Muscle layer of colon (tissue), 2 donors: ENCODE measurements at regions not wholly inside any gene's neighbourhood (a gene's known extent, or its start where the extent isn't known, plus 50 kb on each side); places are given as distances from the start of the nearest gene placed in this dataset.

Experiments used
- H3K27ac ChIP-seq: one replicate; pipeline ENCODE4 v1.7.0; 2013; ENCODE audit warnings: low read depth, mild to moderate bottlenecking, low read length, moderate library complexity
- H3K27me3 ChIP-seq, 2 donors: one replicate each; pipeline ENCODE4 v1.7.0; 2013; ENCODE audit warnings: low read length in 2 of 2, mild to moderate bottlenecking in 2 of 2; ENCODE audit not compliant: insufficient read depth in 2 of 2, control insufficient read depth in 1 of 2
- H3K36me3 ChIP-seq: one replicate; pipeline ENCODE4 v1.7.0; 2013; ENCODE audit warnings: mild to moderate bottlenecking, low read length; ENCODE audit not compliant: insufficient read depth
- H3K4me1 ChIP-seq: one replicate; pipeline ENCODE4 v1.7.0; 2013; ENCODE audit warnings: mild to moderate bottlenecking, low read length; ENCODE audit not compliant: insufficient read depth
- H3K4me3 ChIP-seq, 2 donors: one replicate each; pipeline ENCODE4 v1.7.0; 2013; ENCODE audit warnings: low read length in 2 of 2, low read depth in 1 of 2, mild to moderate bottlenecking in 1 of 2, moderate library complexity in 1 of 2
- H3K9ac ChIP-seq: one replicate; pipeline ENCODE4 v1.7.0; 2013; ENCODE audit warnings: low read length
- H3K9me3 ChIP-seq: one replicate; pipeline ENCODE4 v1.7.0; 2013; ENCODE audit warnings: mild to moderate bottlenecking, low read length
- donor health status: abdominal sarcoma.
- donor health status: Adenocarcinoma of cecum.

DNA sequence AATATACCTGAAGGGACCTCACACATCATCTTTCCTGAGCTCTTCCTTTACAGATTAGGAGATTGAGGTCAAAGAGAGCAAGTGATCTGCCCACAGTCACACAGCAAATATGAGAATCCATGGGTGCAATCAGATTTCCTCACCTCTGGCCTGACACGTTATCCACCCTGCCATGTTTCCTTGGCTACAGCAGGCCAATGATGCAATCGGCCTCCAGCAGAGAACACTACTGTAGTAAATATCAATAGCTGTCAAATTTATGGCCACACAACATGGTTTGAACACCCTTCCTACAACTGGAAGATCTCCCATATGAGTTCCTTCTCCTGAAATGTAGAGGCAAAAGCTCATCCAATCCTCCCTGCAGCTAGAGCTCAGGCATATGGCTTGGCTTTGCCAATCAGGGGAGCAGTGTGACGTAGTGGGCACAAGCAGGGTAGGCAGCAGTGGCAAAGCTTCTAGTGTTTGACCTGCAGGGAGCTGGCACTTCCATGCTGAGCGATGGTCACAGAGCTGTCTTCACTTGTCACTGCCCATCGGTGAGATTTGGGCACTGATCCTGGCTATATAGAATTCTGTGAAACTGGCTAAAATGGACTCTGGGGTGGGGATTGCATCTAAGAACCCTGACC lies 271.3 kb downstream of the TJP1 start:
- Histone ChIP-seq H3K27me3 (no peaks in the 10 kb centered on the region), H3K9me3 (no peaks in the 10 kb centered on the region), H3K9ac (no peak overlapping the region), H3K4me1 (no peaks in the 10 kb centered on the region), H3K27ac (no peak overlapping the region), H3K4me3 (no peak overlapping the region), H3K36me3 (no peaks in the 10 kb centered on the region)

DNA sequence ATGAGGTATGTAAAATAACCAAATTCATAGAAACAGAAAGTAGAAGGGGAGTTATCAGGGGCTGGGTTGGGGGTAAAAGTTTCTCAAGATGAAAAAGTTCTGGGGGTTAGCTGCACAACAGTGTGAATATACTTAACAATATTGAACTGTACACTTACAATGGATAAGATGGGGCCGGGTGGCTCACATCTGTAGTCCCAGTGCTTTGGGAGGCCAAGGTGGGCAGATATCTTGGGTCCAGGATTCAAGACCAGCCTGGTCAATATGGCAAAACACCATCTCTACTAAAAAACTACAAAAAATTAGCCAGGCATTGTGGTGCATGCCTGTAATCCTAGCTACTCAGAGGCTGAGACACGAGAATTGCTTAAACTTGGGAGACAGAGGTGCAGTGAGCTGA lies 274.3 kb downstream of the TJP1 start:
- Histone ChIP-seq H3K27me3 (no peaks in the 10 kb centered on the region), H3K27ac (no peak overlapping the region), H3K9me3 (no peaks in the 10 kb centered on the region), H3K36me3 (no peaks in the 10 kb centered on the region), H3K9ac (no peak overlapping the region), H3K4me3 (no peak overlapping the region), H3K4me1 (no peaks in the 10 kb centered on the region)

DNA sequence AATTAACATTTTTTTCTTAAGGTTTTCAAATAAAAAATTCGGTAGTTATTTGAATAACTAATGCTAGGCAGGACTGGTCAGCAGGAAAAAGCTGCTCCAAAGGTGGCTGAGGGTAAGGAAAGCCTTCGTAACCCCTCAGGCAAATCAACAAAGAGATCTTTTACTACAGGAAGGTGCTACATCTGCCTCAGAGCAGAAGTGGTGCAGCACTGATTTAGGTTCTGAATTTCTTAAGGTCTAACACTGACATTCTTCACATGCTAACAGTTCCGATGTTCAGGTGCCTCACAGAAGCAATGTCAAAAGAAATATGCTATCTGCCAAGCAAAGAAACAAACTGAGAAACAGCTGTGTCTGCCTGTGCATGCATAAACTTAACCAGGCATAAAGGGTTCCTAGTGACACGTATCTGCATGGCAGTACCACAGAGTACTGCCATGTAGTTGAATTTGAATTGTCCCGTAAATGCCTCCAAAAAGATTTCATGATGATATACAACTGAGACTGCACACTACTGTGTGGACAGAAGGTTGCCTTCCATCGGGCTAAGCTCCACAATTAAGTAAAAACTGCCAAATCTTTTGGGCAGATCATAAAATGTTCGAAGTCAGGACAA lies 275.0 kb upstream of the NSMCE3 start:
- Histone ChIP-seq H3K27me3 (no peaks in the 10 kb centered on the region), H3K4me3 (no peak overlapping the region), H3K4me1 (no peaks in the 10 kb centered on the region), H3K9ac (no peak overlapping the region), H3K36me3 (no peaks in the 10 kb centered on the region), H3K27ac (no peak overlapping the region), H3K9me3 (no peaks in the 10 kb centered on the region)

DNA sequence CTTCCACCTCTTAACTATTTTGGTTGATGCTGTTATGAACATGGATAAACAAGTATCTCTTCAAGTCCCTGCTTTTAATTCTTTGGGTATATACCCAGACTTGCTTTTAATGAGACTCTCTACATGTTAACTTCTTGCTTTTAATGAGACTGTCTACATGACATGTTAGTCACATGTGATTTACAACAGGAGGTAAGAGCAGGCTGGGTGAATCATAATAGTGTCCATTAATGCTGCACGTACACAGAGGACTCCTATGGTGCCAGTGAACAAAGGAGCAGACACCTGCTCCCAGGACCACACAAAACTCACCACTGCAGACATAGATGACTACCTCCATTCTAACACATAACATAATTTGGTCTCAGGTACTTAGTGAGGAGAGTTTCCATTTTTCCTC lies 273.4 kb upstream of the NSMCE3 start:
- Histone ChIP-seq H3K27ac (no peak overlapping the region), H3K36me3 (no peaks in the 10 kb centered on the region), H3K4me3 (no peak overlapping the region), H3K4me1 (no peaks in the 10 kb centered on the region), H3K27me3 (no peaks in the 10 kb centered on the region), H3K9ac (no peak overlapping the region), H3K9me3 (no peaks in the 10 kb centered on the region)

DNA sequence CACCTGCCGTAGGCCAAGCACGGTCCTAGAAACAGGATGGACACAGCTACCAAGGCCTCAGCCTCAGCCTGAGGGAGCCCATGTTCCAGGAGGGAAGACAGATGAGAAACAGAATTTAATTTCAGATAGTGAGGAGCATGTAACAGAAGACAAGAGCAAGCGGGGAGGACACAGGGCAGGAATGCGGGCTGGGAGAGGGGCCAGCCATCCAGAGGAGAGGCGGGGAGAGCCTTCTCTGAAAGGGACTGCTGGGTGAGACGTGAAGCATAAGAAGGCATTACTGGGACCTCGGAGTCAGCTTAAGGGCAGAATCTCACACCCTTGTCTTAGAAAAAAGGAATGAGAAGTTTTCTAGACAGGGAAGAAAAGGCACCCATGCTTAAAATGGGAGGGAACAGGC lies 271.7 kb upstream of the NSMCE3 start:
- no peaks in the 10 kb centered on the region for H3K36me3 ChIP-seq
- no peak overlapping the region for H3K9ac ChIP-seq
- no peak overlapping the region for H3K4me3 ChIP-seq
- H3K27me3 ChIP-seq: no peaks in the 10 kb centered on the region
- no peaks in the 10 kb centered on the region for H3K4me1 ChIP-seq
- no peak overlapping the region for H3K27ac ChIP-seq
- no peaks in the 10 kb centered on the region for H3K9me3 ChIP-seq

DNA sequence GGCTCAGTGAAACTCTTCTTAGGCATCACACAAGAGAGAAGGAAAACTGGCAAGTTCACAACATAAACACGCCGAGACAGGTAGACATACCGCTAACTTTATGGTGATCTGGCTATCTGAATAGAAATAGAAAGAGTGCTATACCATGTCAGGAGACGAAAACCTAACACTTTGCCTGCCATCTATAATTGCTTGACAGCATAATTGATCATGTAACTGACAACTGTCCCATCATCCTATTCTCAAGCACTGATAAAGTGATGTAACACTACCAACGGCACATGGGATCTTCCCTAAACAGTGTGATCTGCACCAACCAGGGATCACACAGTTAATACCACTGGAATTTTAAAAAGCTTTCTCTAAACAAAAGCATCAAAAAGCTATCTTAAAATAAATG lies 270.9 kb upstream of the NSMCE3 start:
- Histone ChIP-seq H3K36me3 (no peaks in the 10 kb centered on the region), H3K9ac (no peak overlapping the region), H3K4me3 (no peak overlapping the region), H3K27ac (no peak overlapping the region), H3K27me3 (no peaks in the 10 kb centered on the region), H3K9me3 (no peaks in the 10 kb centered on the region), H3K4me1 (no peaks in the 10 kb centered on the region)

DNA sequence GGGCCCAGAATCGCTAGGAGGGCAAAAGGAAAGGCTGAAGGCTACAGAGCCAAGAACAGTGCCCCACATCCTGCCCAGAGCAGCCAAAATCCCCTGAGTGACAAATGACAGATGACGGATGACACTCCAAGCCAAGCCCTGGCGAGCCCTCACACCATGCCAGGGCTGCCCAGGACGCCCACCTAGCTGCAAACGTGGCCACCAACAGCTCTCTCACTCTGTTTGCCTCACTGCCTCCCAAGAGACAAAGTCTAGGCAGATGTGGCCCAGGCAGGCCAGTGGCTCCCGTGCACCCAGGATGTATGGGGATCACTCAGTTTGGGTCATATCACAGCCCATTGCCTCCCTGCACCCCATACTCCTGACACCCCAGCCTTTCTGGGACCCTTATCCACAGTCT lies 270.1 kb upstream of the NSMCE3 start:
- H3K4me1 ChIP-seq: no peaks in the 10 kb centered on the region
- no peaks in the 10 kb centered on the region for H3K27me3 ChIP-seq
- no peak overlapping the region for H3K27ac ChIP-seq
- H3K36me3 ChIP-seq: no peaks in the 10 kb centered on the region
- H3K9me3 ChIP-seq: no peaks in the 10 kb centered on the region
- H3K4me3 ChIP-seq: no peak overlapping the region
- no peak overlapping the region for H3K9ac ChIP-seq

DNA sequence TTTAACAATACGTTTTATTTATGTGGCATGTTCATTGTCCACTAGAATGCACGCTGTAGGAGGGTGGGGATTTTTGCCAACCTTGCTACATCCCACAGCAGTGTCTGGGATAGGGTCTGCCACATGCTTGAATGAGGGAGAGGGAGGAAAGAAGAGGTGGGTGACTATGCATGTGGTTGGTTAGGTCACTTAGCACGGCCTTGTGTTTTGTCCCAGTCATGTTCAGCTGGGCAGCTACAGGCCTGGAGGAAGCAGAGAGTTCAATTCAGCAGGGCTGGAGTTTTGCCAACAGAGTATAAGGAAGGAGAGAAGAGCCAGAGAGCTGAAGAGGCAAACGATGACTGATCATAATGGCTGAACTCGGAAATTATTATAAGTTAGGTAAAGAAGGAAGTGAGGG lies 268.4 kb upstream of the NSMCE3 start:
- no peaks in the 10 kb centered on the region for H3K27me3 ChIP-seq
- H3K4me1 ChIP-seq: peaks cover 6% of the 10 kb centered on the region
- H3K36me3 ChIP-seq: no peaks in the 10 kb centered on the region
- no peak overlapping the region for H3K4me3 ChIP-seq
- no peak overlapping the region for H3K27ac ChIP-seq
- H3K9ac ChIP-seq: no peak overlapping the region
- H3K9me3 ChIP-seq: no peaks in the 10 kb centered on the region

DNA sequence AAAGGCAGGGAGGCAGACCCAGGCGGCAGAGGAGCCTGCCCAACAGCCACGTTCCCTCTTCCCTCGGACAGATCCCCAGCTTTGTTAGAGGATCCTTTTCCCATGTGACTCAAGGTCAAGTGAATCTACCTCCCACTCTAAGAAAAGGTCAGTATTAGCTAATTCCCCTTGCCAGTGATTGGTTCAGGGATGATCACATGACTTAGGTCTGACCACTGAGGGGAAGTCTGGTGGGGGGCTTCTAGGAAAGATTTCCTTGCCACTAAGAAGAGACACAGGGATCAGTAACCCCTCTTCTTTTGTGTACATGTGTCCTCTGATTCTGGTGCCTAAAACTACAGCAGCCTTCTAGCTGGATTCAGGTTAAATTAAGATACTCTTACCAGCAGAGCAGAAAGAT lies 266.3 kb upstream of the NSMCE3 start:
- Histone ChIP-seq H3K9ac (no peak overlapping the region), H3K36me3 (no peaks in the 10 kb centered on the region), H3K27ac (no peak overlapping the region), H3K4me3 (no peak overlapping the region), H3K27me3 (no peaks in the 10 kb centered on the region), H3K4me1 (peaks cover 6% of the 10 kb centered on the region), H3K9me3 (no peaks in the 10 kb centered on the region)

DNA sequence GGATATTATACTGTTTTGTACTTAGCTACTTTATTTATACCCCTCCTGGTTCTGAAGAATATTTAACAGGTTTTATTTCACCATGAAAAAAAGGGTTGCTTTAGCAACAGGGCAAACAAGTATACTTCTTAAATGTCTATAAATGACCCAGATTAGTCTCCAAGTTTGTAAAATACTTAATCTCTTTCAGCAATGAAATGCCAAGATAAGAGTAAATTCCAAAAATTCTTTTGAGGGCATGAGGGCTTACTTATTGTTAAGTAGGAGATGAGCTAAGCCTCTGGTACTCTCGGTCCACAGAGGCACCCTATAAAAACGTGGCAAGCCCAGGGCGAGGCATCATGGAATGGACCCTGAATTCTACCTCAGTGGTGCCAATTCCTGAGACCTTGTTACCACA lies 264.8 kb upstream of the NSMCE3 start:
- H3K4me3 ChIP-seq: no peak overlapping the region
- H3K27ac ChIP-seq: no peak overlapping the region
- no peak overlapping the region for H3K9ac ChIP-seq

DNA sequence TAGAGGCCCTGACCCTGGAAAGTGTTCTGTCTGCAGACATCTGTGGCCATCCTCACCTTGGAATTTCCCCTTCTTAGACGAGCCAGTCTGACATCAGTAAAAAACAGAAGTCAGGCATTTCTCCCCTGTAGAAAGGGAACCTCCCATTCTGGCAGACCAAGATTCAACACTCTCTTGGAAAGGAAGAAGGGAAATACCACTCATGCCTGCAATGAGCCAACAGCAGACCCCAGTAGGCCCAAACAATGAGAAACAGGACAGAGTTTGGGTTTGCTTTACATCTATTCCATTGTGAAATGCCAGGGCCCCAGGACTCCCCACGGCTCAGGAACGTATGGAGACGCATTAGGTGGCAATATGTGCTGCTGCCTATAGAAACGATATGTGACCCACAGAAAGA lies 264.0 kb upstream of the NSMCE3 start:
- H3K27me3 ChIP-seq: no peaks in the 10 kb centered on the region
- no peak overlapping the region for H3K4me3 ChIP-seq
- H3K36me3 ChIP-seq: no peaks in the 10 kb centered on the region
- H3K4me1 ChIP-seq: peaks cover 6% of the 10 kb centered on the region
- no peaks in the 10 kb centered on the region for H3K9me3 ChIP-seq
- no peak overlapping the region for H3K27ac ChIP-seq
- no peak overlapping the region for H3K9ac ChIP-seq

More for the DNA sequence above, 264.8 kb upstream of the NSMCE3 start:
- H3K9me3 ChIP-seq: no peaks in the 10 kb centered on the region
- no peaks in the 10 kb centered on the region for H3K36me3 ChIP-seq
- peaks cover 6% of the 10 kb centered on the region for H3K4me1 ChIP-seq
- H3K27me3 ChIP-seq: no peaks in the 10 kb centered on the region

DNA sequence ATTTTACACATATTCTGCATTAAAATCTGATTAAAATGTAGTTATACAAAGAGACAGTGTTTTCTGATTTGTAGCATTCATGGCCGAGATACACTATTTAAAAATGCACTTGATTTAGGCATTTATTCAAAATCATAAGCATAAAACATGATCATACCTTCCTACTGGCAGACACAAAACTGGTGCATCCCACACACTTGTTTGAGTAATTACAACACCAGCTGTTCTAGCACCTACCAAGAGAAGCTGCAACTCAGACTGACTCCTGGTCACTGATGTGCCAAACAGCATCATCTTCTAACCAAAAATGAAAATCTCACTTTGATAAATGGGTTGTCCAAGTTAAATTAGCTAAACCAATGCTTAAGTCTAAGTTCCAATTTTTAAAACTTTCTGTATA lies 262.7 kb upstream of the NSMCE3 start:
- H3K4me1 ChIP-seq: peaks cover 6% of the 10 kb centered on the region
- no peak overlapping the region for H3K9ac ChIP-seq
- H3K36me3 ChIP-seq: no peaks in the 10 kb centered on the region
- H3K27ac ChIP-seq: no peak overlapping the region
- H3K4me3 ChIP-seq: no peak overlapping the region
- H3K27me3 ChIP-seq: no peaks in the 10 kb centered on the region
- no peaks in the 10 kb centered on the region for H3K9me3 ChIP-seq
